Mesothelial cell of epicardium (in vitro differentiated cells): ENCODE measurements at regions not wholly inside any gene's neighbourhood (a gene's known extent, or its start where the extent isn't known, plus 50 kb on each side); places are given as distances from the start of the nearest gene placed in this dataset. TPM values are rescaled to one million over a fixed set of nuclear protein-coding genes. Genes with fewer than 3 reads are reported as not detected.

ENCODE experiments used
- DNase-seq, 2 experiments: peaks; one replicate each; pipeline ENCODE4 v3.0.0; 2021; ENCODE audit warnings: low spot score in 2 of 2; ENCODE audit not compliant: unreplicated experiment in 2 of 2
- H3K27ac Mint-ChIP-seq: 2 replicates; pipeline ENCODE4 v1.8.0; 2021; ENCODE audit warnings: mixed read lengths
- H3K27me3 Mint-ChIP-seq: 2 replicates; pipeline ENCODE4 v1.8.0; 2021; ENCODE audit warnings: low read depth, mixed read lengths
- H3K36me3 Mint-ChIP-seq: 2 replicates; pipeline ENCODE4 v1.8.0; 2021; ENCODE audit warnings: mixed read lengths
- H3K4me1 Mint-ChIP-seq: 2 replicates; pipeline ENCODE4 v1.8.0; 2021; ENCODE audit warnings: mixed read lengths
- H3K4me3 Mint-ChIP-seq: 2 replicates; pipeline ENCODE4 v1.8.0; 2021; ENCODE audit warnings: mild to moderate bottlenecking, moderate library complexity, mixed read lengths
- H3K9me3 Mint-ChIP-seq: 2 replicates; pipeline ENCODE4 v1.8.0; 2021; ENCODE audit warnings: mixed read lengths
- CTCF ChIP-seq: fragments of 200-600 bp; sonication (generic); IDR thresholded peaks from one replicate; pipeline ENCODE4 v1.5.0; 2021; ENCODE audit warnings: antibody characterized with exemption; ENCODE audit not compliant: unreplicated experiment
- microRNA-seq: library from miRNA; unstranded; fragments of <30 nt; microRNA quantifications from one replicate; pipeline ENCODE4 v1.2.0, GENCODE V29; 2021; ENCODE audit warnings: inconsistent platforms, mixed read lengths

- no peak overlapping the region for H3K4me3 Mint-ChIP-seq
- TF ChIP-seq CTCF: no peak
- no peaks in the 10 kb centered on the region for H3K27me3 Mint-ChIP-seq
- H3K4me1 Mint-ChIP-seq: peaks cover 57% of the 10 kb centered on the region
- DNase-seq: no peak
- H3K9me3 Mint-ChIP-seq: no peaks in the 10 kb centered on the region
- H3K27ac Mint-ChIP-seq: peak overlapping the region; percentile 34
- no peaks in the 10 kb centered on the region for H3K36me3 Mint-ChIP-seq
These were observed 52.2 kb upstream of the GSE1 start for GRCh38 chr16:85560932-85561247.

- Mint-ChIP-seq H3K36me3 (no peaks in the 10 kb centered on the region), H3K4me3 (no peak overlapping the region), H3K4me1 (peaks cover 60% of the 10 kb centered on the region), H3K27ac (peak overlapping the region; percentile 34), H3K9me3 (no peaks in the 10 kb centered on the region), H3K27me3 (no peaks in the 10 kb centered on the region)
- no peak for TF ChIP-seq CTCF
- DNase-seq: no peak
These were observed 51.7 kb upstream of the GSE1 start for GRCh38 chr16:85561248-85562092.

GRCh38 chr16:85562093-85562786, 50.9 kb upstream of the GSE1 start:
- peaks cover 61% of the 10 kb centered on the region for H3K4me1 Mint-ChIP-seq
- H3K4me3 Mint-ChIP-seq: no peak overlapping the region
- H3K27ac Mint-ChIP-seq: peak overlapping the region; percentile 79
- H3K27me3 Mint-ChIP-seq: no peaks in the 10 kb centered on the region
- H3K9me3 Mint-ChIP-seq: no peaks in the 10 kb centered on the region
- DNase-seq: no peak
- H3K36me3 Mint-ChIP-seq: no peaks in the 10 kb centered on the region
- TF ChIP-seq CTCF: no peak

- H3K27me3 Mint-ChIP-seq: no peaks in the 10 kb centered on the region
- H3K36me3 Mint-ChIP-seq: no peaks in the 10 kb centered on the region
- peaks cover 53% of the 10 kb centered on the region for H3K4me1 Mint-ChIP-seq
- DNase-seq: no peak
- H3K4me3 Mint-ChIP-seq: no peak overlapping the region
- H3K9me3 Mint-ChIP-seq: no peaks in the 10 kb centered on the region
- no peak for TF ChIP-seq CTCF
- peak overlapping the region; percentile 79 for H3K27ac Mint-ChIP-seq
These were observed 50.1 kb upstream of the GSE1 start for GRCh38 chr16:85563034-85563433.

Small RNA genes in the stretch of these regions (microRNA-seq; reads per million reads assigned to microRNA genes)
- gene MIR5093: not detected
